GM23338 (cell line): ENCODE measurements at regions not wholly inside any gene's neighbourhood (a gene's known extent, or its start where the extent isn't known, plus 50 kb on each side); places are given as distances from the start of the nearest gene placed in this dataset.

Experiments
- EZH2 ChIP-seq: fragments of 200-600 bp; sonication (generic); IDR thresholded peaks from one replicate; pipeline ENCODE4 v1.8.0; 2017; ENCODE audit warnings: antibody characterized with exemption, mild to moderate bottlenecking, low read depth; ENCODE audit not compliant: unreplicated experiment
- EZH2phosphoT487 ChIP-seq: fragments of 200-600 bp; sonication (generic); IDR thresholded peaks from one replicate; pipeline ENCODE4 v1.8.1; 2018; ENCODE audit warnings: antibody characterized with exemption; ENCODE audit not compliant: unreplicated experiment
- JUNB ChIP-seq: IDR thresholded peaks from one replicate; pipeline ENCODE4 v1.6.1; 2016; ENCODE audit warnings: antibody characterized with exemption; ENCODE audit not compliant: unreplicated experiment
- STAT1 ChIP-seq: IDR thresholded peaks from one replicate; pipeline ENCODE4 v1.6.1; 2016; ENCODE audit warnings: antibody characterized with exemption; ENCODE audit not compliant: unreplicated experiment
- ZNF114 ChIP-seq: fragments of 250-450 bp; sonication (Bioruptor Pico); IDR thresholded peaks from 2 replicates; pipeline ENCODE4 v1.5.0; 2020; ENCODE audit warnings: mild to moderate bottlenecking, moderate library complexity
- ZNF331 ChIP-seq: fragments of 250-450 bp; sonication (Bioruptor Pico); IDR thresholded peaks from 2 replicates; pipeline ENCODE4 v1.5.0; 2020; ENCODE audit warnings: low read depth, mild to moderate bottlenecking, moderate library complexity
- TF ChIP-seq, protein P1 (sequence below), 2 experiments: fragments of 200-600 bp in 1 of 2; sonication (generic) in 1 of 2; conservative IDR thresholded peaks; 2 replicates each; pipeline versions ENCODE4 v1.5.1 to v1.6.1; 2016 to 2017; ENCODE audit warnings: antibody characterized with exemption in 2 of 2, low read depth in 2 of 2, mild to moderate bottlenecking in 2 of 2, moderate library complexity in 1 of 2

DNA sequence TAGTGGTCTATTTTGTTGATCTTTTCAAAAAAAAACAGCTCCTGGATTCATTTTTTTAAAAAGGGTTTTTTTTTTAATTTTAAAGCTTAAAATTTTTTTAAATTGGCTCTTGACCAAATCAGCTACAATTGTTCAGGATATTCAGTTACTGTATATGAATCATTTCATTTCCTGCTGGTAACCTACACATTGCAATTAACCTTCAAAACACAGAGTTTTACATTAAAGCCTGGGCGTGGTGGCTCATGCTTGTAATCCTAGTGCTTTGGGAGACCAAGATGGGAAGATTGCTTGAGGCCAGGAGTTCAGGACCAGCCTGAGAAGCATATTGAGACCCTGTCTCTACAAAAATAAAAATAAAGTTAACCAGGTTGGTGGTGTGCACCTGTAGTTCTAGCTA is 163.4 kb downstream of the ALDH1A2 start (continued):
- no peak for TF ChIP-seq STAT1
- TF ChIP-seq EZH2 = no peak
- TF ChIP-seq, protein P1, sequence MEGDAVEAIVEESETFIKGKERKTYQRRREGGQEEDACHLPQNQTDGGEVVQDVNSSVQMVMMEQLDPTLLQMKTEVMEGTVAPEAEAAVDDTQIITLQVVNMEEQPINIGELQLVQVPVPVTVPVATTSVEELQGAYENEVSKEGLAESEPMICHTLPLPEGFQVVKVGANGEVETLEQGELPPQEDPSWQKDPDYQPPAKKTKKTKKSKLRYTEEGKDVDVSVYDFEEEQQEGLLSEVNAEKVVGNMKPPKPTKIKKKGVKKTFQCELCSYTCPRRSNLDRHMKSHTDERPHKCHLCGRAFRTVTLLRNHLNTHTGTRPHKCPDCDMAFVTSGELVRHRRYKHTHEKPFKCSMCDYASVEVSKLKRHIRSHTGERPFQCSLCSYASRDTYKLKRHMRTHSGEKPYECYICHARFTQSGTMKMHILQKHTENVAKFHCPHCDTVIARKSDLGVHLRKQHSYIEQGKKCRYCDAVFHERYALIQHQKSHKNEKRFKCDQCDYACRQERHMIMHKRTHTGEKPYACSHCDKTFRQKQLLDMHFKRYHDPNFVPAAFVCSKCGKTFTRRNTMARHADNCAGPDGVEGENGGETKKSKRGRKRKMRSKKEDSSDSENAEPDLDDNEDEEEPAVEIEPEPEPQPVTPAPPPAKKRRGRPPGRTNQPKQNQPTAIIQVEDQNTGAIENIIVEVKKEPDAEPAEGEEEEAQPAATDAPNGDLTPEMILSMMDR (conservative IDR thresholded peaks at IDR 0.05; ENCODE audit: low read depth in 2 of 2) = no peak
- no peak for TF ChIP-seq ZNF114 (CRISPR knock-in tag)
- no peak for TF ChIP-seq ZNF331 (CRISPR knock-in tag)
- no peak for TF ChIP-seq JUNB
- TF ChIP-seq EZH2phosphoT487 = no peak
